HCT116 (cell line): ENCODE measurements at regions not wholly inside any gene's neighbourhood (a gene's known extent, or its start where the extent isn't known, plus 50 kb on each side); places are given as distances from the start of the nearest gene placed in this dataset.

Experiments
- ATAC-seq: fragments of 200-7000 bp; cut with Tn5 transposase; 2 replicates; pipeline ENCODE4 v1.9.1; 2020; ENCODE audit warnings: mild to moderate bottlenecking, moderate library complexity
- BruUV-seq: library from RNA; stranded (reverse); fragments of 400-500 nt; replicated peaks from 2 replicates; lab custom pipeline; 2021; lab: Mats Ljungman, UMichigan
- CTCF ChIA-PET: fragments of 300-600 bp; sonication (Branson Sonifier 250); formaldehyde crosslinking; loops from one replicate; lab custom pipeline; 2021; ENCODE audit warnings: antibody characterized with exemption; lab: Charles Lee
- POLR2A ChIA-PET: fragments of 300-600, 350-600 bp; sonication (Branson Sonifier 250); formaldehyde crosslinking; loops from one replicate; lab custom pipeline; 2021; ENCODE audit warnings: antibody characterized with exemption; lab: Charles Lee
- RAD21 ChIA-PET, 2 experiments: fragments of 300-600 bp; sonication (Branson Sonifier 250); formaldehyde crosslinking; loops; one replicate each; lab custom pipeline; 2023; ENCODE audit warnings: low total read pairs in 2 of 2; ENCODE audit not compliant: uncharacterized antibody in 2 of 2, unreplicated experiment in 2 of 2, low non-redundant PET in 1 of 2; lab: Charles Lee
- DNase-seq: peaks from one replicate; pipeline ENCODE4 v3.0.0-alpha.2; 2010; ENCODE audit warnings: low read depth, low spot score
- H2AFZ ChIP-seq: fragments of 200-600 bp; shearing (Covaris generic), sonication (generic); 2 replicates; pipeline ENCODE4 v1.6.1; 2017; ENCODE audit warnings: low read depth, mixed run types, mixed read lengths, antibody characterized with exemption, low read length; ENCODE audit not compliant: poor library complexity, severe bottlenecking
- H3K27ac ChIP-seq: 2 replicates; pipeline ENCODE4 v1.5.1; 2012; ENCODE audit warnings: low read depth, low read length
- H3K27me3 ChIP-seq: fragments of 200-600 bp; sonication (generic); 2 replicates; pipeline ENCODE4 v1.6.1; 2016; ENCODE audit warnings: mixed run types, low read length, mixed read lengths; ENCODE audit not compliant: insufficient read depth
- H3K36me3 ChIP-seq, 2 experiments: fragments of 200-500 bp in 1 of 2; fragments of 200-600 bp in 1 of 2; sonication (Bioruptor generic) in 1 of 2; sonication (generic) in 1 of 2; 2 replicates each; pipeline versions ENCODE4 v1.5.1 to v1.6.1; 2014 to 2016; ENCODE audit warnings: low read length in 2 of 2, inconsistent platforms in 1 of 2, mixed read lengths in 1 of 2, mixed run types in 1 of 2; ENCODE audit not compliant: insufficient read depth in 2 of 2, control insufficient read depth in 1 of 2
- H3K4me1 ChIP-seq, 2 experiments: fragments of 200-600 bp in 1 of 2; sonication (generic) in 1 of 2; 2 replicates each; pipeline versions ENCODE4 v1.5.1 to v1.6.1; 2012 to 2017; ENCODE audit warnings: low read length in 2 of 2, inconsistent platforms in 1 of 2, mild to moderate bottlenecking in 1 of 2, mixed read lengths in 1 of 2, mixed run types in 1 of 2, moderate library complexity in 1 of 2; ENCODE audit not compliant: insufficient read depth in 2 of 2, control insufficient read depth in 1 of 2
- H3K4me2 ChIP-seq: fragments of 200-600 bp; sonication (generic); 2 replicates; pipeline ENCODE4 v1.6.1; 2017; ENCODE audit warnings: mixed run types, low read length, mixed read lengths
- H3K4me3 ChIP-seq, 2 experiments: fragments of 200-600 bp in 1 of 2; sonication (generic) in 1 of 2; replicated peaks in 1 of 2; 2 replicates each; pipeline ENCODE4 v1.5.1; 2011 to 2016; ENCODE audit warnings: low read length in 2 of 2, control low read depth in 1 of 2, low read depth in 1 of 2, mild to moderate bottlenecking in 1 of 2, mixed read lengths in 1 of 2, mixed run types in 1 of 2
- H3K79me2 ChIP-seq: fragments of 200-600 bp; sonication (generic); 2 replicates; pipeline ENCODE4 v1.6.1; 2017; ENCODE audit warnings: mild to moderate bottlenecking, mixed run types, low read length, moderate library complexity, mixed read lengths; ENCODE audit not compliant: insufficient read depth
- H3K9ac ChIP-seq: fragments of 200-600 bp; sonication (generic); 2 replicates; pipeline ENCODE4 v1.6.1; 2016; ENCODE audit warnings: low read length, mixed read lengths
- H3K9me2 ChIP-seq: fragments of 200-600 bp; sonication (generic), shearing (Covaris generic); 2 replicates; pipeline ENCODE4 v1.6.1; 2017; ENCODE audit warnings: mixed run types, mild to moderate bottlenecking, moderate library complexity; ENCODE audit not compliant: insufficient read depth
- H3K9me3 ChIP-seq, 2 experiments: fragments of 200-500 bp in 1 of 2; fragments of 200-600 bp in 1 of 2; sonication (Bioruptor generic) in 1 of 2; sonication (generic) in 1 of 2; 2 replicates each; pipeline ENCODE4 v1.6.1; 2014 to 2017; ENCODE audit warnings: low read length in 2 of 2, mixed read lengths in 2 of 2, inconsistent platforms in 1 of 2, low read depth in 1 of 2, mild to moderate bottlenecking in 1 of 2, mixed run types in 1 of 2, moderate library complexity in 1 of 2; ENCODE audit not compliant: control insufficient read depth in 1 of 2, insufficient read depth in 1 of 2
- H4K20me1 ChIP-seq: fragments of 200-600 bp; sonication (generic), shearing (Covaris generic); 2 replicates; pipeline ENCODE4 v1.6.1; 2017; ENCODE audit warnings: mixed run types, mild to moderate bottlenecking, moderate library complexity; ENCODE audit not compliant: insufficient read depth
- ATF3 ChIP-seq: IDR thresholded peaks from 2 replicates; pipeline ENCODE4 v1.6.1; 2012
- CBX3 ChIP-seq: IDR thresholded peaks from 2 replicates; pipeline ENCODE4 v1.6.1; 2012; ENCODE audit warnings: low read depth
- EGR1 ChIP-seq: IDR thresholded peaks from 2 replicates; pipeline ENCODE4 v1.6.1; 2012; ENCODE audit warnings: low read depth
- EZH2 ChIP-seq: fragments of 200-600 bp; sonication (generic); IDR thresholded peaks from 2 replicates; pipeline ENCODE4 v1.6.1; 2017; ENCODE audit warnings: antibody characterized with exemption, mixed run types
- EZH2phosphoT487 ChIP-seq: fragments of 200-600 bp; IDR thresholded peaks from 2 replicates; pipeline ENCODE4 v1.6.1; 2018; ENCODE audit warnings: antibody characterized with exemption, borderline replicate concordance
- FOSL1 ChIP-seq: IDR thresholded peaks from 2 replicates; pipeline ENCODE4 v1.6.1; 2012; ENCODE audit warnings: low read depth
- MAX ChIP-seq: IDR thresholded peaks from 2 replicates; pipeline ENCODE4 v1.6.1; 2012
- POLR2A ChIP-seq: IDR thresholded peaks from 2 replicates; pipeline ENCODE4 v1.7.0; 2011; ENCODE audit warnings: borderline replicate concordance; ENCODE audit not compliant: insufficient read depth, insufficient read length; ENCODE audit errors: extremely low read depth
- POLR2AphosphoS5 ChIP-seq: IDR thresholded peaks from 2 replicates; pipeline ENCODE4 v1.6.1; 2011; ENCODE audit warnings: mild to moderate bottlenecking, low read depth, low read length, moderate library complexity
- RAD21 ChIP-seq: IDR thresholded peaks from 2 replicates; pipeline ENCODE4 v1.6.1; 2012; ENCODE audit warnings: low read depth, mild to moderate bottlenecking
- REST ChIP-seq: IDR thresholded peaks from 2 replicates; pipeline ENCODE4 v1.6.1; 2012; ENCODE audit warnings: low read depth
- SP1 ChIP-seq: IDR thresholded peaks from 2 replicates; pipeline ENCODE4 v1.6.1; 2012; ENCODE audit warnings: low read depth
- YY1 ChIP-seq: IDR thresholded peaks from 2 replicates; pipeline ENCODE4 v1.6.1; 2011; ENCODE audit warnings: low read length, low read depth, moderate library complexity, mild to moderate bottlenecking; ENCODE audit not compliant: insufficient replicate concordance; ENCODE audit errors: extremely low read depth
- ZBTB33 ChIP-seq: IDR thresholded peaks from 2 replicates; pipeline ENCODE4 v1.6.1; 2011; ENCODE audit warnings: mild to moderate bottlenecking, low read length, moderate library complexity; ENCODE audit not compliant: insufficient replicate concordance; ENCODE audit errors: extremely low read depth
- ZFX ChIP-seq: fragments of 450-650 bp; IDR thresholded peaks from 2 replicates; pipeline ENCODE4 v1.6.1; 2017
- ZNF274 ChIP-seq: fragments of 200-500 bp; sonication (Bioruptor generic); IDR thresholded peaks from 2 replicates; pipeline ENCODE4 v1.6.1; 2014; ENCODE audit warnings: mild to moderate bottlenecking, low read depth, low read length, inconsistent platforms
- intact Hi-C: fragments of 100-400 bp; cut with micrococcal nuclease; formaldehyde crosslinking; loops from 2 replicates; pipeline ENCODE4 v1.10.0; 2022

- ATAC-seq = no peak
- TF ChIP-seq FOSL1 = no peak
- TF ChIP-seq EZH2 = no peak
- TF ChIP-seq SP1 = no peak
- TF ChIP-seq EZH2phosphoT487 = no peak
- no peak for TF ChIP-seq REST
- no peak for TF ChIP-seq YY1
- no peak for TF ChIP-seq RAD21
- no peak for TF ChIP-seq ZFX
- no peak for TF ChIP-seq EGR1
- no peak for TF ChIP-seq ZBTB33
- no peak for TF ChIP-seq POLR2AphosphoS5
- TF ChIP-seq ATF3 = no peak
- TF ChIP-seq MAX = no peak
- TF ChIP-seq POLR2A = no peak
- no peak for TF ChIP-seq CBX3
- no peak for TF ChIP-seq ZNF274
- no peaks in the 10 kb centered on the region for H3K4me1 ChIP-seq
Observed at GRCh38 chr7:67856046-67856445, 859.4 kb downstream of the TYW1 start.

More at GRCh38 chr7:67856046-67856445, 859.4 kb downstream of the TYW1 start:
- H3K9me3 ChIP-seq = peaks cover 2 to 8% of the 10 kb centered on the region in 2 experiments; a peak in 2 of 4 replicates
- ChIA-PET RAD21 (interaction anchor here in 1 of 2 experiments (0.6 kb wide), 1 partner anchor 224 kb away, joined by 3 read pairs; no protein-coding TSS in a partner anchor), CTCF (no interaction called here), POLR2A (no interaction called here)
- H3K27ac ChIP-seq = no peak overlapping the region
- no peak overlapping the region for H2AFZ ChIP-seq
- no peaks in the 10 kb centered on the region for H3K27me3 ChIP-seq
- no peaks in the 10 kb centered on the region for H3K9me2 ChIP-seq
- H3K4me3 ChIP-seq = no peak overlapping the region
- no peak overlapping the region for H3K4me2 ChIP-seq
- BruUV-seq = no TSS peak
- no peak for DNase-seq
- H3K36me3 ChIP-seq = no peaks in the 10 kb centered on the region
- H4K20me1 ChIP-seq = no peaks in the 10 kb centered on the region
- intact Hi-C loops = no loop called here
- no peaks in the 10 kb centered on the region for H3K79me2 ChIP-seq
- H3K9ac ChIP-seq = no peak overlapping the region
